Memory B cell (primary cell): ENCODE measurements at regions not wholly inside any gene's neighbourhood (a gene's known extent, or its start where the extent isn't known, plus 50 kb on each side); places are given as distances from the start of the nearest gene placed in this dataset.

ENCODE experiments used
- ATAC-seq: fragments of 150-1000 bp; cut with Tn5 transposase; 2 replicates; pipeline ENCODE4 v1.10.0; 2021; ENCODE audit warnings: low read depth, mild to moderate bottlenecking, moderate library complexity
- DNase-seq, 2 donors: peaks; one replicate each; pipeline ENCODE4 v3.0.0; 2022; ENCODE audit warnings: low spot score in 2 of 2
- H3K27ac Mint-ChIP-seq: one replicate; pipeline ENCODE4 v1.8.0; 2022; ENCODE audit warnings: mild to moderate bottlenecking, moderate library complexity, mixed read lengths
- H3K27me3 Mint-ChIP-seq: one replicate; pipeline ENCODE4 v1.8.0; 2022; ENCODE audit warnings: mixed read lengths
- H3K36me3 Mint-ChIP-seq: one replicate; pipeline ENCODE4 v1.8.0; 2022; ENCODE audit warnings: mild to moderate bottlenecking, mixed read lengths
- H3K4me1 Mint-ChIP-seq: one replicate; pipeline ENCODE4 v1.8.0; 2022; ENCODE audit warnings: mixed read lengths
- H3K4me3 Mint-ChIP-seq: one replicate; pipeline ENCODE4 v1.8.0; 2022; ENCODE audit warnings: mild to moderate bottlenecking, moderate library complexity, mixed read lengths
- H3K9me3 Mint-ChIP-seq: one replicate; pipeline ENCODE4 v1.8.0; 2022; ENCODE audit warnings: mixed read lengths

DNA sequence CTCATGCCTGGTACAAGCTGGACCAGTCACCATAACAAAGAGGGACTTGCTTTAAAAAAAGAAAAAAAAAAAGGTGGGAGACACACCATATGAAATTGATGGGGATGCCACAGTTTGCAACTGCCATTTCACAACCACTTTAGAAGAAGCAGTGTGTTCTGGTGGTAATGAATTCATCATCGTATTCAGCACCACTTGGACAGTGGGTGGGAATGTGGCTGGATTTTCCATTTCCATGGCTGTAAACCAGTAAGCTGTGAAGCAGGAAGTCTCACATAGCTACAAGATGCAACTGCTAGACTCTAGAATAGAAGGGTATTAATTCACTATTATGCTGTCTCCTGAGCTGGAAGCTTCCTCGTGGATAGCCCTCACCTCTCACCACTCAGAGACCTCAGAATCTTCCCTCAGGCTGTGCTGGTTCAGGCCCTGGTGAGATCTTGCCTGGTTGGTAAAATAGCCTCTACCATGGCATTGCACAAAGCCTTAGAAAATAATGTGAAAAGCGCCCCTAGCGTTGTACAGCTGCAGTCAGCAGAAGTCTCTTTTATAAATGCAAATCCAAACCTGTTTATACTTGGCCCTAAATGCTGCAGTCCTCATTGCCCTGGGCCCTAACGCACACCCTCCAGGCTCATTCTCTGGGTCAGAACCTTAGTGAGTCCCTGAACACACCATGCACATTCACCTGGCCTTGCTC is 150.7 kb downstream of the KCTD15 start:
- no peak for ATAC-seq
- Mint-ChIP-seq H3K9me3 (peaks cover 2% of the 10 kb centered on the region), H3K4me3 (no peak overlapping the region), H3K27ac (no peak overlapping the region), H3K4me1 (no peaks in the 10 kb centered on the region), H3K27me3 (peaks cover 5% of the 10 kb centered on the region), H3K36me3 (no peaks in the 10 kb centered on the region)
- no peak for DNase-seq

DNA sequence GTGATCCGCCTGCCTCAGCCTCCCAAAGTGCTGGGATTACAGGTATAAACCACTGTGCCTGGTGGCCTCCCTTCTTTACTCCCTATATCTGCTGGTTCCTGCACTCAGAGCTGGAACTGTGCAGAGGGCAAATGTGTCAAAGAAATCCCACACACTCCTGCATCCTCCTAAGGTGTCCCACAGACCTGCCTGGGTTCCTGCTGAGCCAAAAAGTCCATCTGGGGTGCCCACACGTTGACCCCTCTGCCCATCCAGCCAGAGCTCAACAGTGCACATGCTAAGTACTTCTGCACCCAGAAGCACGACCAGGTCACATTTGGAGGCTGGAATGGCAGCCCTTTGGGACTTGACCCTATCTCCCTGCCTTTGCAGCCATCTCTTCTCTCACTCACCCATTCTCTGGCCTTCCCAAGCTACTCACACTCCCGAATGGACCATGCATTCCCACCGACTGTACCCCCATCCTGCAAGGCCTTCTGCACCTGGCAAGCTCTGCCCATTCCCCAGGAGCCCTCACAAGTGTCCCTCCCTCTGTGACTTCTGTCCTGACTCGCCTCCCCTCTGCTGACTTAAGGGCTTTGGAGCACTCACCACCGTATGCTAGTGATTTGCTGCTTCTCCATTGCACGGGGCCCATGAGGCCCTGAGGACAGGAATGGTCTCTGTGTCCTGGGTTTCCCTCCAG is 152.1 kb downstream of the KCTD15 start:
- H3K36me3 Mint-ChIP-seq = no peaks in the 10 kb centered on the region
- peaks cover 6% of the 10 kb centered on the region for H3K27me3 Mint-ChIP-seq
- peaks cover 2% of the 10 kb centered on the region for H3K9me3 Mint-ChIP-seq
- H3K4me3 Mint-ChIP-seq = no peak overlapping the region
- ATAC-seq = no peak
- H3K27ac Mint-ChIP-seq = no peak overlapping the region
- DNase-seq = no peak
- no peaks in the 10 kb centered on the region for H3K4me1 Mint-ChIP-seq

DNA sequence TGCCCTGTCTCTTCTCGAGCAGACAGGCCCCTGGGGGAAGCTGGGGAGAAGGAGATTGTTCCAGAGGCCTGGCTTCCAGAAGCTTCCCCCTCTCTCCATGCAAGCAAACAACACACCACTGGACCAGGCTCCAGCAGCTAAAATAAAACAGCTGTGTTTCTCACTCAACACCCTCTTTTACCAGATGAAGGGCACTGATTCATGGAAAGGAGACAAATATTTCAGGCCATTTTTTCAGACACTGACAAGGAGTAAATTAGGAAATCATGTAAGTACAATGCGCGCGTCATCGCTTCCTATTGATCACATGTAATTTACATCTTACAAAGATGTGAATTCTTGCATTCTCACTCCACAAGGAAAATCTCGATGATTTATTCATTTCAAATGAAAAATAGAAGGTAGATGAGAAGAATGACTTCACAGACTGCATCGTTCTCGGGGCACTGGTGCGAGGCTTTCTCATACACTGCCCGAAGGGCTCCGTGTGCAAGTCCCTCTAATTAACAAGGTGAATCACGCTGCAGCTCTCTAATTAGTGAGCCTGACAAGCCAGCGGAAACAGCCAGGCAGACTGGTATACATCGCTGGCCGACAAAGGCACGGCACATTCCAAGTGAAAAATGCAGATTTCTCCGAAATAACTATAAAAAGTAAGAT is 153.6 kb downstream of the KCTD15 start:
- Mint-ChIP-seq H3K4me3 (no peak overlapping the region), H3K9me3 (peaks cover 2% of the 10 kb centered on the region), H3K36me3 (no peaks in the 10 kb centered on the region), H3K27ac (no peak overlapping the region), H3K27me3 (peaks cover 6% of the 10 kb centered on the region), H3K4me1 (no peaks in the 10 kb centered on the region)
- no peak for DNase-seq
- no peak for ATAC-seq

DNA sequence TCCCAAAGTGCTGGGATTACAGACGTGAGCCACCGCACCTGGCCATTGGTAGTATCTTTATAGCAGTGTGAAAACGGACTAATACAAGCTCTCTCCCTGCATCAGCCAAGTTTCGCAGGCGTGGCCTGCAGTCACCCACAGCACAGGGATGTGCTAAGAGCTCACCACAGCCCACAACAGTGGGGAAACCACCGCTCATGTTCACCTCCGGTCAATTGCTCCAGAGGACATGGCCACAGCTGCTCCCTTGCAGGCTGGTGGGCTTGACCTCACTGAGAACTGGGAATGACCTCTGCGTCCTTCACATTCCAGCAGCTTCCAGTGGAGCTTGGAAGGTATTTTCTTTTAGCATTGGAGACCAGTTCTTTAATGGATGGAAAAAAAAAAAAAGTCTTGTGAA is 156.4 kb downstream of the KCTD15 start:
- no peak overlapping the region for H3K4me3 Mint-ChIP-seq
- DNase-seq (no peak), ATAC-seq (no peak)

DNA sequence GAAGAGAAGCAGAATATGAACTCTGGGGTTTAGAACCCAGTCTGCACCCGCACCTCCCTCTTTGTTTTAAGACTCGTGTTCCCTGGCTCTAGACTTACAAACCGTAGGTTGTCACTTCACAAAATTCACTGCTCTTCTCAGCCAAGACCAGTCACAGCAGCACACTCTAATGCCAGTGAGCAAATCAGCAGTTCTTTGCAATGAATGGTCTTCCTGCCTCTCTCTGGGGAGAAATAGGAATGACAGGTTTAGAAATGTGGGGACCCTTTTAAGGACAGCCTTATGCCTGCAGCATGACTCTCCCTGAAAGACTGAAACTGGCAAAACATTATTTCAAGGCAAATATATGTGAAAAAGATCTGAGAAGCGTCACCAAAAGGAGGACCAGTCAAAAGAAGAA is 156.9 kb downstream of the KCTD15 start:
- DNase-seq = no peak
- Mint-ChIP-seq H3K4me1 (no peaks in the 10 kb centered on the region), H3K27ac (no peak overlapping the region), H3K27me3 (peaks cover 6% of the 10 kb centered on the region), H3K9me3 (no peaks in the 10 kb centered on the region), H3K4me3 (no peak overlapping the region), H3K36me3 (no peaks in the 10 kb centered on the region)
- no peak for ATAC-seq

More for the DNA sequence above, 156.4 kb downstream of the KCTD15 start:
- Mint-ChIP-seq H3K36me3 (no peaks in the 10 kb centered on the region), H3K27me3 (peaks cover 6% of the 10 kb centered on the region), H3K27ac (no peak overlapping the region), H3K4me1 (no peaks in the 10 kb centered on the region), H3K9me3 (no peaks in the 10 kb centered on the region)

DNA sequence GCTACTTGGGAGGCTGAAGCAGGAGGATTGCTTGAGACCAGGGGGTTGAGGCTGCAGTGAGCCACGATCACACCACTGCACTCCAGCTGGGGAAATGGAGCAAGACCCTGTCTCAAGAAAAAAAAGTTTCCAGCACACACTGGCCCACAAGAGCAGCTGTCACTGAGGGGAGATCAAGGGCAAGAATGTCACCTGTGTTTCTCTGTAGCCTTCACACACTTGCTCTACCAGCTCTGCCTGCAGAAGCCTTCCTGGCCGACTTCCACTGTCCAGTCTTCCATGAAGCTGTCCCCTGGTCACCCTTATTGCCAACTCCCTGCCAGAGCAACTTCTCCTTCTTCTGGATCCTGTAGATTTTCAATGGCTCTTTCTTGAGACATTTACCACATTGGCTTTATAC is 158.0 kb downstream of the KCTD15 start:
- Mint-ChIP-seq H3K4me1 (no peaks in the 10 kb centered on the region), H3K27ac (no peak overlapping the region), H3K4me3 (no peak overlapping the region), H3K36me3 (no peaks in the 10 kb centered on the region), H3K27me3 (peaks cover 2% of the 10 kb centered on the region), H3K9me3 (no peaks in the 10 kb centered on the region)
- no peak for DNase-seq
- ATAC-seq = no peak

DNA sequence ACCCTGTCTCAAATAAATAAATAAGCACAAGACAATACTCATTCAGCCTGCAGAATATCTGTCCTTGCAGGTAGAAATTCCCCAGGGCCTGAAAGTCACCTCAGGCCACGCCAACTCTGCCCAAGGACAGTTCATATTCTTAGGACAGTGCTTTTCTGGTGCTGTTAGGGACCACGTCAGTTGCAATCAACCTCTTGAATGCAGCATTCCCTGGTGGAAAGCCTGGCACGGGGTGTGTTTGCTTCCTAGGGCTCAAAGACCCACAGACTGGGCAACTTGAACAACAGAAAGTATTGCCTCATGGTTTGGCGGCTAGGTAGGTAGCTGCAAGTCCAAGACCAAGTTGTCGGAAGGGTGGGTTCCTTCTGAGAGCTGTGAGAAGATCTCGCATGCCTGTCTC is 160.3 kb downstream of the KCTD15 start:
- DNase-seq (no peak), ATAC-seq (no peak)
- Mint-ChIP-seq H3K4me3 (no peak overlapping the region), H3K9me3 (peaks cover 3% of the 10 kb centered on the region), H3K27me3 (peaks cover 9% of the 10 kb centered on the region), H3K36me3 (peaks cover 4% of the 10 kb centered on the region), H3K4me1 (no peaks in the 10 kb centered on the region), H3K27ac (no peak overlapping the region)

DNA sequence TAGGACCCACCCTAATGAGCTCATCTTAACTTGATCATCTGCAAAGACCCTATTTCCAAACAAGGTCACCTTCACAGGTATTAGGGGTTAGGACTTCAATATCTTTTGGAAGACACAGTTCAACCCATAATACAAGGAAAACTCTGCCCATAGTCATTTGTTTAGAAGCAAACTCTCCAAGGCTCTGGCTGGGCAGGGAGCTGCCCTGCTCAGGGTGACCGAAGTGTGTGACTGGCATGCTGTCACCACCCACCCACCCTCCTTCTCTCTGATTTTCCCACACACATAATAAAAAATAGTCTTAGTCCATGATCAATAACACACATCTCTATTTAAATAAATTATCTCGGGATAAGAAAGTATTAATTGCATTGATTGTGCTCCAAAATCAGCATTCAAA is 161.1 kb downstream of the KCTD15 start:
- no peaks in the 10 kb centered on the region for H3K4me1 Mint-ChIP-seq
- DNase-seq (no peak), ATAC-seq (no peak)
- peaks cover 4% of the 10 kb centered on the region for H3K36me3 Mint-ChIP-seq
- H3K27me3 Mint-ChIP-seq = peaks cover 8% of the 10 kb centered on the region
- no peak overlapping the region for H3K4me3 Mint-ChIP-seq
- no peak overlapping the region for H3K27ac Mint-ChIP-seq
- H3K9me3 Mint-ChIP-seq = peaks cover 6% of the 10 kb centered on the region

DNA sequence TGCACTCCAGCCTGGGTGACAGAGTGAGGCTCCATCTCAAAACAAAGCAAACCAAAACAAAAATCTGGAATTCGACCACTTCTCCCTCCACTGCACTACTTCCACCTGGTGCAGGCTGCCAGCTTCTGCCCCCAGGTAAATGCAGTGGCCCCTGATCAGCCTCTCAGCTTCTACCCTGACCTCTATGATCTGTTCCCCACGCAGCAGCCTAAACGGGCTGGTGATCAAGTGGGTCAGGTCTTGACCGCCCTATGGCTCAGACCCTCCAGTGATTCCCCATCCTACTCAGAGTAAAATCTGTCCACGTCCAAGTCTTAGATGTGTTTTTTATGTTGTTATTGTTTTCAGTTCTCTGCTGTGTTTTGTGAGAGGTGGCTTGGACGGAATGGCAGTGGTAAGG is 163.9 kb downstream of the KCTD15 start:
- Mint-ChIP-seq H3K4me3 (no peak overlapping the region), H3K9me3 (peaks cover 6% of the 10 kb centered on the region), H3K27me3 (peaks cover 8% of the 10 kb centered on the region), H3K27ac (no peak overlapping the region), H3K36me3 (peaks cover 4% of the 10 kb centered on the region), H3K4me1 (no peaks in the 10 kb centered on the region)
- no peak for DNase-seq
- ATAC-seq = no peak

DNA sequence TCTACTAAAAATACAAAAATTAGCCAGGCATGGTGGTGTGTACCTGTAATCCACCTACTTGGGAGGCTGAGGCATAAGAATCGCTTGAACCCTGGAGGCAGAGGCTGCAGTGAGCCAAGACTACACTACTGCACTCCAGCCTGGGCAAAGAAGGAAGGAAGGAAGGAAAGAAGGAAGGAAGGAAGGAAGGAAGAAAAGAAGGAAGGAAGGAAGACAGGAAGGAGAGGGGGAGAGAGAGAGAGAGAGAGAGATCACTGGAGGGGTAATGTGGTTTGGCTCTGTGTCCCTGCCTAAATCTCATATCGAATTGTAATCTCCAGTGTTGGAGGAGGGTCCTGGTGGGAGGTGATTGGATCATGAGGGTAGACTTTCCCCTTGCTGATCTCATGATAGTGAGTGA is 165.5 kb downstream of the KCTD15 start:
- no peak for DNase-seq
- no peaks in the 10 kb centered on the region for H3K4me1 Mint-ChIP-seq
- H3K4me3 Mint-ChIP-seq = no peak overlapping the region
- H3K27ac Mint-ChIP-seq = no peak overlapping the region
- H3K36me3 Mint-ChIP-seq = peaks cover 4% of the 10 kb centered on the region
- peaks cover 13% of the 10 kb centered on the region for H3K9me3 Mint-ChIP-seq
- no peak for ATAC-seq
- peaks cover 8% of the 10 kb centered on the region for H3K27me3 Mint-ChIP-seq

DNA sequence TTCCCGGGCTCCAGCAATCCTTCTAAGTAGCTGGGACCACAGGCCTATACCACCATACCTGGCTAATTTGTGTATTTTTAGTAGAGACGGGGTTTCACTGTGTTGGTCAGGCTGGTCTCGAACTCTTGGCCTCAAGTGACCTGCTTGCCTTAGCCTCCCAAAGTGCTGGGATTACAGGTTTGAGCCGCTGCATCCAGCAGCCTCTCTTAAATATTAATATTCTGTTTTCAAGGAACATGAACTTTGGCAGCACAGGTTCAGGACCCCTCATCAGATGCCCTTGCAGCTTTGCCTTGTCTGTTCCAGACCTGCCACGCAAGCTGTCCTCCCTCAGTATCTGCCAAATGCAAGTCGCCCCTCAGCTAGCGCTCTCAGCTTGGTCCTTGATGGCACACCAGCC is 166.8 kb downstream of the KCTD15 start:
- Mint-ChIP-seq H3K4me3 (no peak overlapping the region), H3K4me1 (no peaks in the 10 kb centered on the region), H3K27ac (no peak overlapping the region), H3K36me3 (peaks cover 4% of the 10 kb centered on the region), H3K9me3 (peaks cover 15% of the 10 kb centered on the region), H3K27me3 (peaks cover 8% of the 10 kb centered on the region)
- ATAC-seq (no peak), DNase-seq (no peak)

DNA sequence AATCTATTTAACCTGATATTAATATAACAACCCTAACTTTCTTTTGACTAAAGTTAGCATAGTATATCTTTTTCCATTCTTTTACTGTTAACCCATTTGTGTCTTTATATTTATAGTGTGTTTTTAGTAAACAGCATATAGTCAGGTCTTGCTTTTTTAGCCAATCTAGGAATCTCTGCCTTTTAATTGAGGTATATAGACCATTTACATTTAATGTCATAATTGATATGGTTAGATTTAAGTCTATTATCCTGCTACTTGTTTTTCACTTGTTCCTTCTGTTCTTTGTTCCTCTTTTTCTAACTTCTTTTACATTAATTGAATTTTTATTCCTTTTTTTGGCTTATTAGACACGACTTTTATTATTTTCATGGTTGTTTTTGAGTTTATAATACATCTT is 174.4 kb downstream of the KCTD15 start:
- no peak overlapping the region for H3K4me3 Mint-ChIP-seq
- DNase-seq (no peak), ATAC-seq (no peak)
- H3K27me3 Mint-ChIP-seq = peaks cover 3% of the 10 kb centered on the region
- H3K9me3 Mint-ChIP-seq = peaks cover 26% of the 10 kb centered on the region
- H3K36me3 Mint-ChIP-seq = no peaks in the 10 kb centered on the region
- no peaks in the 10 kb centered on the region for H3K4me1 Mint-ChIP-seq
- no peak overlapping the region for H3K27ac Mint-ChIP-seq

DNA sequence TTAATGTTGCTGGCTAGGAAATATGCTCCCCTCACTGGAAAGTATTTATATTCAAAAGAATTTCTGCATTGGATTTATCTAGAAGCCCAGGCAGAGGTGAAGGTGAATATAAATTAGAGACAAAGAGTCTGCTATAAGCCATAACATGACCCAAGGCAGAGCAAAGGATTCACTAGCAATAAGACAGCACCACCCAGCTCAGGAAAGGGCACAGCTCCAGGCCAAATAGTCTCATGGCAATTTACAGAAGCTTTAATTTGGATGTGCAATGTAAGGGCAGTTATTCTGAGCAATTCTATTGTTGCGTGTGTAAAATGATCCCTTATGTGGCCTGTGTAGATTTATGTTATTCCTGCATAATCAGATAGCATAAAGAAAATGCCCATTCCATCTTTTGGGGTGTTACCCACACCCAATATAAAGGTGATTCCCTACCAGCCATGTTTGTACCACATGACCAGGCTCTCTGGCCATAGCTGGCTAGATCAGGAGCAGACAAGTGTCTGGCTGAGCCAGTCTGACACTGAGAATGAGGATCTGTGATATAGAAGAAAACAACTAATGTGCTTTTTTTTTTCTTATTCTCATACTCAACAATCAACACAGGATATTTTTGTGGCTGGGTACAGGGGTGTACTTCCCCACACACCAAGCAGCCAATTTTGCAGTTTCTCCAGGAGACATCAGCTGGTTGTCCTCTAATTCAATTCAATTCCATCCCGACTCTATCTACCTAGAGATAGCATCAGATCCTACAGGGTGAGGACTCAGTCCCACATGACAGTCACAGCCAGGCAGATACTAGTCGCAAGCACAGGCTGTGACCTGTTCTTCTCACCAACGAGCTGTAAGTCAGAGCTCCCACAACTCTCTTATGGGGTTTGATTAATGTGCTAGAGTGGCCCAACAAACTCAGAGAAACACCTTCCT is 181.4 kb downstream of the KCTD15 start:
- ATAC-seq (no peak), DNase-seq (no peak)
- no peak overlapping the region for H3K27ac Mint-ChIP-seq
- H3K27me3 Mint-ChIP-seq = peaks cover 3% of the 10 kb centered on the region
- peaks cover 1% of the 10 kb centered on the region for H3K36me3 Mint-ChIP-seq
- H3K4me3 Mint-ChIP-seq = no peak overlapping the region
- no peaks in the 10 kb centered on the region for H3K4me1 Mint-ChIP-seq
- H3K9me3 Mint-ChIP-seq = peaks cover 15% of the 10 kb centered on the region

DNA sequence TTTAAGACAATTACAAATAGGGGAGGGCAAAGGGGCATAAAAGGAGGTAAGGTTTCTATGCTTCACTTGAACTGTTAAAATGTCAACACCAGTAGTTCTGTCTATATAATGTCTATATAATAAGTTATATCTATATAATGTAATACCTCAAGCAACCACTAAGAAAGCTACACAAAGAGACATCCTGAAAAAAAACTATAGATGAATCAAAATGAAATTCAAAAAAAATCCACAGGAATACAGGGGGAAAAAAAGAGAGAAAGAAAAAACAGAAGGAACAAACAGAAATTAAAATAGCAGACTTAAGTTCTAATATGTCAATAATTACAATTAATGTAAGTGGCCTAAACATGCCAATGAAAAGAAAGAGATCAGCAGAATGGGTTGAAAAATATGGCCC is 186.0 kb downstream of the KCTD15 start:
- Mint-ChIP-seq H3K27ac (no peak overlapping the region), H3K36me3 (peaks cover 3% of the 10 kb centered on the region), H3K4me1 (no peaks in the 10 kb centered on the region), H3K4me3 (no peak overlapping the region), H3K9me3 (peaks cover 19% of the 10 kb centered on the region), H3K27me3 (peaks cover 2% of the 10 kb centered on the region)
- no peak for DNase-seq
- ATAC-seq = no peak
